Choroid plexus epithelial cell (primary cell): ENCODE measurements at regions not wholly inside any gene's neighbourhood (a gene's known extent, or its start where the extent isn't known, plus 50 kb on each side); places are given as distances from the start of the nearest gene placed in this dataset.

Experiments
- DNase-seq: peaks from one replicate; pipeline ENCODE4 v3.0.0-alpha.2; 2010; ENCODE audit warnings: low read depth
- H3K4me3 ChIP-seq: 2 replicates; pipeline ENCODE4 v1.5.1; 2011; ENCODE audit warnings: low read depth, mild to moderate bottlenecking, control low read depth, low read length, moderate library complexity
- TF ChIP-seq, protein P1 (sequence below): conservative IDR thresholded peaks from 2 replicates; pipeline ENCODE4 v1.5.1; 2011; ENCODE audit warnings: low read depth, mild to moderate bottlenecking, control low read depth, inconsistent platforms, low read length, moderate library complexity

DNA sequence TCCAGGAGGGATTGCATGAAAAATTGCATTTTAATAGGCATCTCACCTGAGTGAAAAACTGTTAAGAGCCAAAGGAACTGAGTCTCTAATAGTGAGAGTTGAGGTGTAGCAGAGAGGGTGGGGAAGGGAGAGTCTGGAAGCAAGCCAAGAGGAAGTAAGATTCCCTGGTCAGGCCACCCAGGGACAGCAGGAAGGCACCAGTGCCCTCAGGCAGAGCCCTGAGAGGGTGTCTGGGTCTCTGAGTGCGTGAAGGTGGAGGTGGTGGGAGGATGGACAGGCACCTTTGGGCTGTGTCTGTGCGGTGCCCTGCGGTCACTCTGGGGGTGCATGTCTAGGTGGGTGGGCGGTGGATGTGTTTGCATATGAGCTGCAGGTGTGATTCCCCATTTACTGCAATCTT, 300.4 kb upstream of the ROPN1 start:
- DNase-seq: no peak
- TF ChIP-seq, protein P1, sequence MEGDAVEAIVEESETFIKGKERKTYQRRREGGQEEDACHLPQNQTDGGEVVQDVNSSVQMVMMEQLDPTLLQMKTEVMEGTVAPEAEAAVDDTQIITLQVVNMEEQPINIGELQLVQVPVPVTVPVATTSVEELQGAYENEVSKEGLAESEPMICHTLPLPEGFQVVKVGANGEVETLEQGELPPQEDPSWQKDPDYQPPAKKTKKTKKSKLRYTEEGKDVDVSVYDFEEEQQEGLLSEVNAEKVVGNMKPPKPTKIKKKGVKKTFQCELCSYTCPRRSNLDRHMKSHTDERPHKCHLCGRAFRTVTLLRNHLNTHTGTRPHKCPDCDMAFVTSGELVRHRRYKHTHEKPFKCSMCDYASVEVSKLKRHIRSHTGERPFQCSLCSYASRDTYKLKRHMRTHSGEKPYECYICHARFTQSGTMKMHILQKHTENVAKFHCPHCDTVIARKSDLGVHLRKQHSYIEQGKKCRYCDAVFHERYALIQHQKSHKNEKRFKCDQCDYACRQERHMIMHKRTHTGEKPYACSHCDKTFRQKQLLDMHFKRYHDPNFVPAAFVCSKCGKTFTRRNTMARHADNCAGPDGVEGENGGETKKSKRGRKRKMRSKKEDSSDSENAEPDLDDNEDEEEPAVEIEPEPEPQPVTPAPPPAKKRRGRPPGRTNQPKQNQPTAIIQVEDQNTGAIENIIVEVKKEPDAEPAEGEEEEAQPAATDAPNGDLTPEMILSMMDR: no peak
- no peak overlapping the region for H3K4me3 ChIP-seq

DNA sequence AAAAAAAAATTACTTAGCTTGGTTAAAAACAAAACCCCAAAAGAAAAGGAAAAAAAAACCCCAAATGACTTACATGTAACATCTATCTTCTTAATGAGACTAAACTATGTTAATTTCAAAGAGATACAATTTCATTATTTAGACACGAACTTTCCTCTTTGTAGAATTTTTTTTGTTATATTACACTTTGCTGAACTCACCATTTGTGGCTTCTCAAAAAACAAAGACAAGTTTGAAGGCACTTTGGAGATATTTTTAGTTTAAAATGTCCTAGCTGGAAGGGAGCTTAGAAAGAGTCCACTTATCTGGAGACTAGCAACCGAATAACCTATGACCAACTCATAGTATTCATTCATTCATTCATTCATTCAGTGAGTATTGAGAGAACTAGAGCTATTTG, 301.7 kb upstream of the ROPN1 start:
- TF ChIP-seq, protein P1: no peak
- no peak overlapping the region for H3K4me3 ChIP-seq
- no peak for DNase-seq

DNA sequence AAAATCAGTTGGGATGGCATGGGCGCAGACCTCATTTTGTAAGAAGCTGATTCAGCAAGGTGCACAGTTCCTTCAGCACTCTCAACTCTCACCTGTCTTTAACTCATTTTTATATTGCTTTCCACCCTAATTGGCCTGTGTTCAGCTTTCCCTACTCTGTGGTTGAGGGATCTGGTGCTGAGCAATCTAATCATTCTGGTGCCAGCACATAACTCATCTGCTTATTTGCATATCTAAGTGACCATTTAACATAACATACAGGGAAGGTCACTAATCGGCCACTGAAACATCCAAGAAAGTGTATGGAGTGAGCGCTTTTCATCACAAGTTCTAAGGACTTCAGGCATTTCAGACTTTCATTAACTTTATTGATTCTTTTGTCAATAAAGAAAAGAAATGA, 303.4 kb upstream of the ROPN1 start:
- no peak for DNase-seq
- H3K4me3 ChIP-seq: no peak overlapping the region
- TF ChIP-seq, protein P1: no peak

DNA sequence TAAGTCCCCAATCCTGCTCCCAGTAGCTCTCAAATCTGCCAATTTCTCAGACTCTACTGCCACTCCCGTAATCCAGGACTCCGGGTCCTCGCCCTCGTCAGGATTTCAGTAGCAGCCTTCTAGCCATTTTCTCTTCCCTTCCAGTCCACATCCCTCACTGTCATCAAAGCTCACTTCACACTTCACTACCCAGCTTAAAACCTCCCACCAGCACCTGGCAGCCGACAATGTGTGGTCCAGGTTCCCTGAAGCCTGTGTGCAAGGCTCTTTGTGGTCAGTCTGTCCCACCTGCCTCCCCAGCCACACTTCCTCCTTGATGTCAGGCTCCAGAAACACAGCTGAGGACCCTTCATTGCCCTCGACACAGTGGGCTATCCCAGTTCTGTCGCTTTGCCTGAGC, 304.5 kb upstream of the ROPN1 start:
- TF ChIP-seq, protein P1: no peak
- DNase-seq: no peak
- H3K4me3 ChIP-seq: no peak overlapping the region

DNA sequence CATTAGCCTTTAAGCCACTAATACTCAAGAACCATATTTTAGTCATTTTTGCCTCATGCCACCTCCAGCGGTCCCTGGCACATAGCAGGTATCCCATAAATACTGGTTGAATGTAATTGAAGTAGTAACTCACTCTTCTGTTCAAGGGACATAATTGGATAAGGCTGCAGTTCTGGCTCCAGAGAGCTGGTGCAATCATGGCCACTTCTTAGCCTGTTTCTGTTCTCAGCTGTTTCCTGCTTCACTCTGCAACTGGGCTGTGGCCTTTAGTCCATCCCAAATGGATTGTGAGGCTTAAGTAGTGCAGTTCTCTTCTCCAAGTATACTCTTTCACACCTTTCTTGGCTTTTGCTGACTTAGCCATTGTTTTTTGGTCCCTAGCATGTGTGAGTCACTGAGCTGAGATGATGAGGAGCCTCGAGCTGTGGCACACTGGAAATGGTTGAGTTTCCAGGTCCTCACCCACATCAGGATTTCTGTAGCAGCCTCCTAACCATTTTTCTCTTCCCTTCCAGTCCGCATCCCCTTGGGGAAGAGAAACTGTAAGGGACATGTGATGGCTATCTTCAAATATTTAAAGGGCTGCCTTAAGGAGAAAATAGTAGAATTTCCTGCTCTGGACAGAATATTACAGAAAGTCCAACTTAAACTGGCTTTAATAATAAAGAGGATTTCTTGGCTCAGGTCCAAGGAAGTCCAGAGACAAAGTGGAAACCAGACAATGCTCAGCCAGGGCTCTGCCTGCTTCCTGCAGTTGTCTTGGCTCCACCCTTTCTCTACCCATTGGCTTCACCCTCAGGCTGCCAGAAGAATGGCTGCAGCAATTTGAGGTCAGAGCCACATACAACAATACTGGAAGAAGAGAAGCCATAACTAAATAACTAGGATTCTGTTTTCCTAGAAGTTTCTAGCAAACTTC, 305.4 kb upstream of the ROPN1 start:
- no peak overlapping the region for H3K4me3 ChIP-seq
- TF ChIP-seq, protein P1: no peak
- no peak for DNase-seq

DNA sequence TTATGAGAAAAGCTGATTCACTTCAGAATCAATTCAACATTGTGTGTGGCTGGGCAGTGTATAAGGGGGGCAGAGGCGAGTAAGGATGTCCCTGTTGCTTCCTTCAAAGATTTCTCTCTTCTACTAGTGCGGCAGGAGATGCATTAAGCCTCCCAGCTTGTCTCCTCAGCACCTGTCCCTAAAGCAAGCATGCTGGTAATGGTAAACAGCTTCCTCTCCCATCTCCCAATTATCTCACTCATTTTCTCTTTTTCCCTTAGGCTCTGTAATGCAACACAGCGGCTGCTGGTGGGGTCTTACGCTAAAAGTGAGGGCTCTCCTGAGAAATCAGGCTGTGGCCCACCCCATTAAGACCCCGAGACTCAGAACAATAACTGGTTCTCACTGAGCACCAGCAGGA, 306.4 kb upstream of the ROPN1 start:
- TF ChIP-seq, protein P1: no peak
- no peak for DNase-seq
- H3K4me3 ChIP-seq: no peak overlapping the region

DNA sequence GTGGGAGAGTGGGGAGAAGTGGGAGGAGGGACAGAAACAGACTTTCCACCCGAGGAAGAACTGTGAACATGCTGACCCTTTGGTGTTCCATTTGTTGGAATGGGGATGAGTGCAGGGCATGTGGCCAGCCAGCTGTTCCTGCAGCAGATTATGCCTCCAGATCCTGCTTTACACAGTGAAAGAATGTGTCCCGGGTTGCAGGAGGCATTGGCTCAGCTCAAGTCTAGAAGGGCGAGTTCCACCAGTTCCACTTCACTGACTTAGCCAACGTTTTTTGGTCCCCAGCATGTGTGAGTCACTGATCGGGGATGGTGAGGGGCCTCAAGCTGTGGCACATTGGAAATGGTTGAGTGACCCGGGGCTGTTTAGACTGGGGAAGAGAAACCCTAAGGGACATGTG, 307.0 kb upstream of the ROPN1 start:
- H3K4me3 ChIP-seq: no peak overlapping the region
- no peak for DNase-seq
- TF ChIP-seq, protein P1: no peak
